Hematopoietic multipotent progenitor cell (in vitro differentiated cells): ENCODE measurements at regions not wholly inside any gene's neighbourhood (a gene's known extent, or its start where the extent isn't known, plus 50 kb on each side); places are given as distances from the start of the nearest gene placed in this dataset. TPM values are rescaled to one million over a fixed set of nuclear protein-coding genes. Genes with fewer than 3 reads are reported as not detected.

Source experiments
- DNase-seq, 3 donors: peaks; one replicate each; pipeline ENCODE4 v3.0.0-alpha.2; 2011 to 2015; ENCODE audit warnings: low read depth in 2 of 3, low spot score in 2 of 3
- small RNA-seq: library from RNA; depleted of rRNA; stranded (forward); fragments of <200 nt; gene quantifications from one replicate; pipeline ENCODE3, GENCODE V24; 2012

DNA sequence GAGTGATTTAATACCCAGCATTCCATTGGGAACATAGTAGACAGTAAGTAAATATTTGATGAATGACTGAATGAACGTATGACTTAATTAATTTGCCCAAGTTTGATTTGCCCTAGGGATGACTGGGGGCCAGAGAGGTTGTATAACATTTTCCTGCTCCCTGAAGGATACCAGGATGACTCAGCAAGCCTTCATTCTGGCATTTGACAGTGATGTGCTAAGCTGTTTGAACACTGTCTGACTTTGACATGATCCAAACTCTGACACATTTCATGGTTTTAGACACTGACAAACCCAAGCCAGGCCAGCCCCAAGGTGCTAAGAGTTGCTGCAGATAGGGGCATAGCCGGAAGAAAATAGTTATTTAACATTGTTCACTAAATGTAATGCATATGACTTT lies 53.4 kb upstream of the KLF12 start:
- DNase-seq, result no peak

DNA sequence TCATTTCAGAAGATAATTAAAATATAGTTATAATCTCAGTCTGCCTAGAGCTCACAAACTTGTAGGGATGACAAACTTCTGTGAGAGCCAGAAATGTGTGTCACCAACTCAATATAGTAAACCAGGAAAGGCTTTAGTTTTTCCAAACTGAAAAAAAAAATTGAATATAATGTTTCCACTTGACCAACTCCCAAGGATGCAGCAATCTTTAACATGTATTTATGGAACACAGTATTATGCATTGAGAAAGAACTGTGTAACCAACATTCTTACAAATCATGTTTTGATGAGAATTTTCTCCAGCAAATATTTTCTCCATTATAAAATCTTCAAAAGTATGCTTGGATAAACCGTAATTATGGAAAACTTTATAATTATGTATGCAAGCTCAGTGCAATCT lies 50.1 kb upstream of the KLF12 start:
- DNase-seq, result no peak

Small RNAs in the stretch of these regions (small RNA-seq; reads per million reads assigned to genes)
- gene RNU6-38P (not detected), gene RNY1P5 (not detected)
